Caco-2 (cell line): ENCODE measurements at regions not wholly inside any gene's neighbourhood (a gene's known extent, or its start where the extent isn't known, plus 50 kb on each side); places are given as distances from the start of the nearest gene placed in this dataset.
"Not testable (repeated sequence)": the region's sequence is repeated elsewhere in the genome, so short reads cannot be mapped to it uniquely, and the experiment has no call there.

ENCODE experiments used
- BruUV-seq: library from RNA; stranded (reverse); fragments of 400-500 nt; replicated peaks from 2 replicates; lab custom pipeline; 2021; lab: Mats Ljungman, UMichigan
- CTCF ChIA-PET: fragments of 300-600 bp; sonication (Branson Sonifier 250); formaldehyde crosslinking; loops from one replicate; lab custom pipeline; 2022; ENCODE audit warnings: antibody characterized with exemption; lab: Charles Lee
- POLR2A ChIA-PET: fragments of 300-600 bp; sonication (Branson Sonifier 250); formaldehyde crosslinking; loops from one replicate; lab custom pipeline; 2022; ENCODE audit warnings: antibody characterized with exemption; lab: Charles Lee
- DNase-seq, 2 experiments: peaks; one replicate each; pipeline versions ENCODE4 v3.0.0 to v3.0.0-alpha.2; 2020 to 2022
- H3K27me3 ChIP-seq: replicated peaks from 2 replicates; pipeline ENCODE4 v1.6.0; 2011; ENCODE audit warnings: low read length; ENCODE audit not compliant: control insufficient read depth, insufficient read depth
- H3K36me3 ChIP-seq: 2 replicates; pipeline ENCODE4 v1.5.1; 2011; ENCODE audit warnings: low read length; ENCODE audit not compliant: control insufficient read depth, insufficient read depth
- H3K4me1 ChIP-seq: fragments of 250-450 bp; sonication (Bioruptor Pico); 2 replicates; pipeline ENCODE4 v1.5.1; 2020; ENCODE audit warnings: mild to moderate bottlenecking
- H3K4me3 ChIP-seq: 2 replicates; pipeline ENCODE4 v1.5.1; 2011; ENCODE audit warnings: low read depth, mild to moderate bottlenecking, control low read depth, low read length
- H3K9me3 ChIP-seq: fragments of 250-450 bp; sonication (Bioruptor Pico); 2 replicates; pipeline ENCODE4 v1.5.1; 2020; ENCODE audit warnings: mild to moderate bottlenecking, moderate library complexity
- H3K27ac Mint-ChIP-seq: one replicate; pipeline ENCODE4 v1.8.0; 2022; ENCODE audit warnings: mixed read lengths; ENCODE audit not compliant: unreplicated experiment
- H3K27me3 Mint-ChIP-seq: one replicate; pipeline ENCODE4 v1.8.0; 2022; ENCODE audit warnings: mixed read lengths; ENCODE audit not compliant: insufficient read depth, unreplicated experiment
- H3K36me3 Mint-ChIP-seq: one replicate; pipeline ENCODE4 v1.8.0; 2022; ENCODE audit warnings: mild to moderate bottlenecking, mixed read lengths; ENCODE audit not compliant: insufficient read depth, unreplicated experiment
- H3K4me1 Mint-ChIP-seq: one replicate; pipeline ENCODE4 v1.8.0; 2022; ENCODE audit warnings: low read depth, mixed read lengths; ENCODE audit not compliant: unreplicated experiment
- H3K4me3 Mint-ChIP-seq: one replicate; pipeline ENCODE4 v1.8.0; 2022; ENCODE audit warnings: mild to moderate bottlenecking, moderate library complexity, mixed read lengths; ENCODE audit not compliant: unreplicated experiment
- H3K9me3 Mint-ChIP-seq: one replicate; pipeline ENCODE4 v1.8.0; 2022; ENCODE audit warnings: mixed read lengths; ENCODE audit not compliant: unreplicated experiment
- CTCF ChIP-seq, 2 experiments: fragments of 200-600 bp in 1 of 2; IDR thresholded peaks; 1 replicate in 1 of 2; 2 replicates in 1 of 2; pipeline versions ENCODE4 v1.5.1 to v1.8.0; 2011 to 2022; ENCODE audit warnings: antibody characterized with exemption in 1 of 2, control low read depth in 1 of 2, inconsistent platforms in 1 of 2, low read depth in 1 of 2, low read length in 1 of 2, mild to moderate bottlenecking in 1 of 2, moderate library complexity in 1 of 2; ENCODE audit not compliant: insufficient read depth in 1 of 2, severe bottlenecking in 1 of 2, unreplicated experiment in 1 of 2
- intact Hi-C: fragments of 100-400 bp; cut with micrococcal nuclease; formaldehyde crosslinking; loops from one replicate; pipeline ENCODE4 v1.10.0; 2022; ENCODE audit not compliant: unreplicated experiment

- Mint-ChIP-seq H3K4me3 (no peak overlapping the region), H3K9me3 (no peaks in the 10 kb centered on the region), H3K27ac (no peak overlapping the region), H3K36me3 (no peaks in the 10 kb centered on the region), H3K27me3 (no peaks in the 10 kb centered on the region), H3K4me1 (no peaks in the 10 kb centered on the region)
- Histone ChIP-seq H3K27me3 (no peaks in the 10 kb centered on the region), H3K36me3 (no peaks in the 10 kb centered on the region), H3K9me3 (no peaks in the 10 kb centered on the region), H3K4me1 (no peaks in the 10 kb centered on the region), H3K4me3 (no peak overlapping the region)
- intact Hi-C loops = no loop called here
- TF ChIP-seq CTCF (IDR thresholded peaks at IDR 0.05; ENCODE audit: insufficient read depth in 1 of 2, low read depth in 1 of 2, low read length in 1 of 2, severe bottlenecking in 1 of 2, unreplicated experiment in 1 of 2) = no peak
- no peak for DNase-seq
- ChIA-PET CTCF (no interaction called here), POLR2A (no interaction called here)
- BruUV-seq = no TSS peak
Observed at GRCh38 chr6:71090217-71090616, 133.4 kb upstream of the B3GAT2 start.

- no peaks in the 10 kb centered on the region for H3K9me3 ChIP-seq
- POLR2A ChIA-PET = no interaction called here
- CTCF ChIA-PET = no interaction called here
- H3K4me3 ChIP-seq = no peak overlapping the region
- intact Hi-C loops = no loop called here
- TF ChIP-seq CTCF (IDR thresholded peaks at IDR 0.05; ENCODE audit: insufficient read depth in 1 of 2, low read depth in 1 of 2, low read length in 1 of 2, severe bottlenecking in 1 of 2, unreplicated experiment in 1 of 2) = no peak
- H3K36me3 ChIP-seq = no peaks in the 10 kb centered on the region
- H3K4me1 Mint-ChIP-seq = no peaks in the 10 kb centered on the region
- H3K27me3 ChIP-seq = no peaks in the 10 kb centered on the region
- H3K27ac Mint-ChIP-seq = no peak overlapping the region
- DNase-seq = no peak
- H3K4me3 Mint-ChIP-seq = no peak overlapping the region
- H3K9me3 Mint-ChIP-seq = no peaks in the 10 kb centered on the region
- H3K27me3 Mint-ChIP-seq = peaks cover 4% of the 10 kb centered on the region
- no peaks in the 10 kb centered on the region for H3K4me1 ChIP-seq
- H3K36me3 Mint-ChIP-seq = no peaks in the 10 kb centered on the region
- no TSS peak for BruUV-seq
Observed at GRCh38 chr6:71091167-71091566, 134.3 kb upstream of the B3GAT2 start.

- Mint-ChIP-seq H3K4me1 (no peaks in the 10 kb centered on the region), H3K36me3 (no peaks in the 10 kb centered on the region), H3K9me3 (no peaks in the 10 kb centered on the region), H3K4me3 (no peak overlapping the region), H3K27me3 (peaks cover 6% of the 10 kb centered on the region), H3K27ac (no peak overlapping the region)
- BruUV-seq = no TSS peak
- ChIA-PET CTCF (no interaction called here), POLR2A (no interaction called here)
- intact Hi-C loops = no loop called here
- no peaks in the 10 kb centered on the region for H3K36me3 ChIP-seq
- H3K27me3 ChIP-seq = no peaks in the 10 kb centered on the region
- H3K9me3 ChIP-seq = no peaks in the 10 kb centered on the region
- no peak for TF ChIP-seq CTCF (IDR thresholded peaks at IDR 0.05; ENCODE audit: insufficient read depth in 1 of 2, low read depth in 1 of 2, low read length in 1 of 2, severe bottlenecking in 1 of 2, unreplicated experiment in 1 of 2)
- DNase-seq = no peak
- no peaks in the 10 kb centered on the region for H3K4me1 ChIP-seq
- no peak overlapping the region for H3K4me3 ChIP-seq
Observed at GRCh38 chr6:71091956-71092355, 135.1 kb upstream of the B3GAT2 start.

DNA sequence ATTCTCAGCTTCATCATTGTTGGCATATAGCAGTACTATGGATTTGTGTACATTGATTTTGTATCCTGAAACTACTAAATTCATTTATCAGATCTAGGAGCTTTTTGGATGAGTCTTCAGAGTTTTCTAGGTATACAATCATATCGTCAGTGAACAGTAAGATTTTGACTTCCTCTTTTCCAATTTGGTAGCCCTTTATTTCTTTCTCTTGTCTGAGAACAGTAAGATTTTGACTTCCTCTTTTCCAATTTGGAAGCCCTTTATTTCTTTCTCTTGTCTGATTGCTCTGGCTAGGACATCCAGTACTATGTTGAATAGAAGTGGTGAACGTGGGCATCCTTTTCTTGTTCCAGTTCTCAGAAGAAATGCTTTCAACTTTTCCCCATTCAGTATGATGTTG lies 140.4 kb upstream of the B3GAT2 start:
- H3K9me3 ChIP-seq, H3K9me3 Mint-ChIP-seq, POLR2A ChIA-PET, CTCF ChIA-PET, intact Hi-C loops, H3K4me1 Mint-ChIP-seq, H3K27me3 ChIP-seq, DNase-seq, H3K4me1 ChIP-seq, BruUV-seq, H3K27ac Mint-ChIP-seq, H3K4me3 ChIP-seq, H3K4me3 Mint-ChIP-seq, H3K36me3 ChIP-seq, H3K36me3 Mint-ChIP-seq: not testable (repeated sequence)
- peaks cover 11% of the 10 kb centered on the region for H3K27me3 Mint-ChIP-seq
